NCI-H2196 treated with DMSO at 0.1 percent for 48 hours (cell line): ENCODE measurements at regions not wholly inside any gene's neighbourhood (a gene's known extent, or its start where the extent isn't known, plus 50 kb on each side); places are given as distances from the start of the nearest gene placed in this dataset.
"Not testable (repeated sequence)": the region's sequence is repeated elsewhere in the genome, so short reads cannot be mapped to it uniquely, and the experiment has no call there.

Source experiments
- DNase-seq: peaks from one replicate; lab custom pipeline; 2025; ENCODE audit not compliant: unreplicated experiment; lab: John Stamatoyannopoulos, UW

GRCh38 chr9:106481013-106481609, 381.9 kb upstream of the ZNF462 start:
- DNase-seq: no peak

GRCh38 chr9:106482733-106483132, 380.2 kb upstream of the ZNF462 start:
- DNase-seq: no peak

GRCh38 chr9:106486685-106487084, 376.3 kb upstream of the ZNF462 start:
- DNase-seq: no peak

GRCh38 chr9:106487266-106487665, 375.7 kb upstream of the ZNF462 start:
- DNase-seq: no peak

- not testable (repeated sequence) for DNase-seq
Measured at GRCh38 chr9:106492126-106492525, 370.8 kb upstream of the ZNF462 start.

GRCh38 chr9:106500171-106500570, 362.8 kb upstream of the ZNF462 start:
- DNase-seq: no peak

- DNase-seq: not testable (repeated sequence)
Measured at GRCh38 chr9:106501210-106501609, 361.8 kb upstream of the ZNF462 start.

- no peak for DNase-seq
Measured at GRCh38 chr9:106502930-106503329, 360.0 kb upstream of the ZNF462 start.

GRCh38 chr9:106503759-106504158, 359.2 kb upstream of the ZNF462 start:
- DNase-seq: no peak

- no peak for DNase-seq
Measured at GRCh38 chr9:106526716-106527204, 336.2 kb upstream of the ZNF462 start.

- no peak for DNase-seq
Measured at GRCh38 chr9:106528158-106528557, 334.8 kb upstream of the ZNF462 start.

GRCh38 chr9:106529616-106530015, 333.4 kb upstream of the ZNF462 start:
- DNase-seq: no peak

GRCh38 chr9:106531491-106531890, 331.5 kb upstream of the ZNF462 start:
- no peak for DNase-seq

- DNase-seq: no peak
Measured at GRCh38 chr9:106532306-106533015, 330.5 kb upstream of the ZNF462 start.

- no peak for DNase-seq
Measured at GRCh38 chr9:106534800-106535199, 328.2 kb upstream of the ZNF462 start.

- no peak for DNase-seq
Measured at GRCh38 chr9:106535439-106535838, 327.5 kb upstream of the ZNF462 start.

- DNase-seq: no peak
Measured at GRCh38 chr9:106557996-106558667, 304.8 kb upstream of the ZNF462 start.

- no peak for DNase-seq
Measured at GRCh38 chr9:106560540-106560939, 302.4 kb upstream of the ZNF462 start.

- DNase-seq: no peak
Measured at GRCh38 chr9:106575823-106576222, 287.1 kb upstream of the ZNF462 start.

- DNase-seq: no peak
Measured at GRCh38 chr9:106576232-106576760, 286.7 kb upstream of the ZNF462 start.

- no peak for DNase-seq
Measured at GRCh38 chr9:106577121-106577520, 285.8 kb upstream of the ZNF462 start.

GRCh38 chr9:106580546-106580945, 282.4 kb upstream of the ZNF462 start:
- no peak for DNase-seq
